Liver (tissue), 8 donors: ENCODE measurements at regions not wholly inside any gene's neighbourhood (a gene's known extent, or its start where the extent isn't known, plus 50 kb on each side); places are given as distances from the start of the nearest gene placed in this dataset.

ENCODE experiments used
- DNase-seq: peaks from one replicate; pipeline ENCODE4 v3.0.0-alpha.2; 2017; ENCODE audit warnings: low spot score
- H3K27ac ChIP-seq, 2 donors: one replicate each; pipeline ENCODE4 v1.7.0; 2013; ENCODE audit warnings: inconsistent platforms in 2 of 2, low read length in 2 of 2, control low read depth in 1 of 2, low read depth in 1 of 2, mild to moderate bottlenecking in 1 of 2
- H3K27me3 ChIP-seq, 4 donors: one replicate each; pipeline versions ENCODE4 v1.6.1 to v1.7.0; 2013; ENCODE audit warnings: low read length in 3 of 4, inconsistent platforms in 1 of 4, mild to moderate bottlenecking in 1 of 4, moderate library complexity in 1 of 4; ENCODE audit not compliant: control insufficient read depth in 4 of 4, insufficient read depth in 4 of 4
- H3K36me3 ChIP-seq, 4 donors: one replicate each; pipeline versions ENCODE4 v1.6.1 to v1.7.0; 2013; ENCODE audit warnings: low read length in 3 of 4, mild to moderate bottlenecking in 3 of 4, low read depth in 1 of 4, moderate library complexity in 1 of 4; ENCODE audit not compliant: control insufficient read depth in 4 of 4, insufficient read depth in 3 of 4
- H3K4me1 ChIP-seq, 4 donors: one replicate each; pipeline versions ENCODE4 v1.6.1 to v1.7.0; 2013; ENCODE audit warnings: low read length in 3 of 4, mild to moderate bottlenecking in 3 of 4, moderate library complexity in 1 of 4; ENCODE audit not compliant: control insufficient read depth in 4 of 4, insufficient read depth in 4 of 4
- H3K4me3 ChIP-seq, 3 donors: one replicate each; pipeline versions ENCODE4 v1.6.1 to v1.7.0; 2013; ENCODE audit warnings: low read length in 3 of 3, control low read depth in 1 of 3, low read depth in 1 of 3, mild to moderate bottlenecking in 1 of 3
- H3K9ac ChIP-seq, 2 donors: one replicate each; pipeline ENCODE4 v1.7.0; 2013; ENCODE audit warnings: low read length in 2 of 2, mild to moderate bottlenecking in 2 of 2, moderate library complexity in 2 of 2, control low read depth in 1 of 2, low read depth in 1 of 2
- H3K9me3 ChIP-seq, 4 donors: one replicate each; pipeline versions ENCODE4 v1.6.1 to v1.7.0; 2013; ENCODE audit warnings: low read length in 3 of 4; ENCODE audit not compliant: control insufficient read depth in 4 of 4
- ATF3 ChIP-seq: IDR thresholded peaks from 2 replicates; pipeline ENCODE4 v1.6.1; 2016; ENCODE audit warnings: antibody characterized with exemption
- CTCF ChIP-seq: fragments of 150-350 bp; IDR thresholded peaks from 2 replicates; pipeline ENCODE4 v1.5.1; 2017; ENCODE audit warnings: improper control_type of control experiment, low read depth, low read length; ENCODE audit not compliant: missing input control
- EGR1 ChIP-seq, 2 donors: IDR thresholded peaks; 2 replicates each; pipeline ENCODE4 v1.6.1; 2016 to 2018; ENCODE audit warnings: antibody characterized with exemption in 2 of 2, low read depth in 2 of 2
- FOXA1 ChIP-seq: IDR thresholded peaks from 2 replicates; pipeline ENCODE4 v1.6.1; 2016; ENCODE audit warnings: antibody characterized with exemption
- FOXA2 ChIP-seq: IDR thresholded peaks from 2 replicates; pipeline ENCODE4 v1.6.1; 2016; ENCODE audit warnings: antibody characterized with exemption
- GABPA ChIP-seq, 2 donors: IDR thresholded peaks in 1 of 2; conservative IDR thresholded peaks in 1 of 2; 2 replicates each; pipeline ENCODE4 v1.6.1; 2016; ENCODE audit warnings: antibody characterized with exemption in 2 of 2, mild to moderate bottlenecking in 1 of 2, moderate library complexity in 1 of 2
- HNF4G ChIP-seq: IDR thresholded peaks from 2 replicates; pipeline ENCODE4 v1.6.1; 2016; ENCODE audit warnings: antibody characterized with exemption
- JUND ChIP-seq, 2 donors: IDR thresholded peaks; 2 replicates each; pipeline ENCODE4 v1.6.1; 2016; ENCODE audit warnings: antibody characterized with exemption in 2 of 2
- NR2F2 ChIP-seq: IDR thresholded peaks from 2 replicates; pipeline ENCODE4 v1.6.1; 2016; ENCODE audit warnings: antibody characterized with exemption
- RAD21 ChIP-seq, 2 donors: IDR thresholded peaks; 2 replicates each; pipeline ENCODE4 v1.6.1; 2016; ENCODE audit warnings: antibody characterized with exemption in 2 of 2, mild to moderate bottlenecking in 2 of 2
- RXRA ChIP-seq, 2 donors: IDR thresholded peaks; 2 replicates each; pipeline ENCODE4 v1.6.1; 2017 to 2018; ENCODE audit warnings: antibody characterized with exemption in 2 of 2, mild to moderate bottlenecking in 1 of 2
- SP1 ChIP-seq: IDR thresholded peaks from 2 replicates; pipeline ENCODE4 v1.6.1; 2018; ENCODE audit warnings: antibody characterized with exemption, mild to moderate bottlenecking
- TAF1 ChIP-seq: conservative IDR thresholded peaks from 2 replicates; pipeline ENCODE4 v1.6.1; 2016; ENCODE audit warnings: antibody characterized with exemption, mild to moderate bottlenecking
- YY1 ChIP-seq: IDR thresholded peaks from 2 replicates; pipeline ENCODE4 v1.6.1; 2016; ENCODE audit warnings: antibody characterized with exemption, mild to moderate bottlenecking
- WGBS: extraction: QIAGEN DNeasy Blood & Tissue Kit; methylation state at CpG from one replicate; pipeline ENCODE4 v1.1.7; 2013; 5-methylcytosine and 5-hydroxymethylcytosine counted together
- TF ChIP-seq, protein P1 (sequence below): IDR thresholded peaks from 2 replicates; pipeline ENCODE4 v1.6.1; 2016; ENCODE audit warnings: antibody characterized with exemption
- TF ChIP-seq, protein P2 (sequence below): IDR thresholded peaks from 2 replicates; pipeline ENCODE4 v1.6.1; 2016; ENCODE audit warnings: antibody characterized with exemption
- donor health status: healthy.
- donor health status: healthy.
- donor health status: healthy.
- donor health status: healthy.
- donor health status: healthy.

GRCh38 chr1:116291024-116291423 lies 82.0 kb upstream of the ATP1A1 start:
- Histone ChIP-seq H3K4me3 (no peak overlapping the region), H3K27me3 (no peaks in the 10 kb centered on the region), H3K9me3 (no peaks in the 10 kb centered on the region), H3K9ac (no peak overlapping the region), H3K27ac (no peak overlapping the region), H3K4me1 (peaks cover 16 to 27% (median 24%) of the 10 kb centered on the region in 4 donors), H3K36me3 (no peaks in the 10 kb centered on the region)
- 95% methylated on average over 2 of the region's 2 CpGs for WGBS
- DNase-seq = no peak
- TF ChIP-seq, protein P1, sequence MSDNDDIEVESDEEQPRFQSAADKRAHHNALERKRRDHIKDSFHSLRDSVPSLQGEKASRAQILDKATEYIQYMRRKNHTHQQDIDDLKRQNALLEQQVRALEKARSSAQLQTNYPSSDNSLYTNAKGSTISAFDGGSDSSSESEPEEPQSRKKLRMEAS = no peak
- TF ChIP-seq, protein P2, sequence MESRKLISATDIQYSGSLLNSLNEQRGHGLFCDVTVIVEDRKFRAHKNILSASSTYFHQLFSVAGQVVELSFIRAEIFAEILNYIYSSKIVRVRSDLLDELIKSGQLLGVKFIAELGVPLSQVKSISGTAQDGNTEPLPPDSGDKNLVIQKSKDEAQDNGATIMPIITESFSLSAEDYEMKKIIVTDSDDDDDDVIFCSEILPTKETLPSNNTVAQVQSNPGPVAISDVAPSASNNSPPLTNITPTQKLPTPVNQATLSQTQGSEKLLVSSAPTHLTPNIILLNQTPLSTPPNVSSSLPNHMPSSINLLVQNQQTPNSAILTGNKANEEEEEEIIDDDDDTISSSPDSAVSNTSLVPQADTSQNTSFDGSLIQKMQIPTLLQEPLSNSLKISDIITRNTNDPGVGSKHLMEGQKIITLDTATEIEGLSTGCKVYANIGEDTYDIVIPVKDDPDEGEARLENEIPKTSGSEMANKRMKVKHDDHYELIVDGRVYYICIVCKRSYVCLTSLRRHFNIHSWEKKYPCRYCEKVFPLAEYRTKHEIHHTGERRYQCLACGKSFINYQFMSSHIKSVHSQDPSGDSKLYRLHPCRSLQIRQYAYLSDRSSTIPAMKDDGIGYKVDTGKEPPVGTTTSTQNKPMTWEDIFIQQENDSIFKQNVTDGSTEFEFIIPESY = no peak
- TF ChIP-seq SP1 (no peak), YY1 (no peak), FOXA2 (no peak), CTCF (no peak), GABPA (IDR thresholded peaks at IDR 0.05 in 1 of 2, conservative IDR thresholded peaks at IDR 0.05 in 1 of 2) (no peak), RAD21 (IDR thresholded peaks at IDR 0.05) (no peak), FOXA1 (no peak), TAF1 (no peak), JUND (IDR thresholded peaks at IDR 0.05) (no peak), EGR1 (IDR thresholded peaks at IDR 0.05; ENCODE audit: low read depth in 2 of 2) (no peak), NR2F2 (no peak), HNF4G (no peak), RXRA (IDR thresholded peaks at IDR 0.05) (no peak)

DNA sequence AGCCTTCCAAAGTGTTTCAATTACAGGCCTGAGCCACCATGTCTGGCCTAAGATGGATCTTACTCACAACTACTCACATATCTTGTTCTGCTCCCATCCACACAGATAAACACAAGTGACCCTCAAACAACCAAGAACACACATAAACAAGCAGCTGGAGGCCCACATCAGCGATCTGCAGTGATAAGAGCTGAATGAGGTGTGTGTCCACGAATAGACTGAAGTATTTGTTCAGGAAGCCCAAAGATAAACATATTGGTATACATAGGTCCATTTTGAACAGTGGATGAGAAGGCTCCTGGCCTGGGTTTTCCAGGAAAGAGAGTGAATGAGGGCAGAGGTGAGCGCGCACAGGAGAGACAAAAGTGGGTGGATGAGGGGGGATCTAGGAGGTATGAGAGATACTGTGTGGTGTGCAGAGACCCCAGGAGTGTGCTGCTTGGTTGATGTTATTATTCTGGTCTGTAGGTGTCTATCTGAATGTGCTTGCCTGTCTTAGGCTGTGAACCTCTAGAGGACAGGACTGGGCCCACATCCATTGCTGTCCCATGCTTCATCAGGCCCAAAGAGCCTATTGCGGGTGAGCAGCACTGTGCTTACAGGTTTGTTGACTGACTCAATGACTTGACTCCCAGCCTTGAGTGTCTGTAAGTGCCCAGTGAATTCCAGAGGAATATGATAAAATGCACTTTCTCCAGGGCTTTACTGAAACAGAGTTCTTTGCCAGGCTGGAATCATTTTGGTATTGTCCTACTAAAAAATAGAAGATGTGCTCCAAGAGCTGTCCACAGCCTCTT lies 79.9 kb upstream of the ATP1A1 start:
- Histone ChIP-seq H3K27ac (no peak overlapping the region), H3K36me3 (no peaks in the 10 kb centered on the region), H3K9ac (no peak overlapping the region), H3K27me3 (no peaks in the 10 kb centered on the region), H3K4me3 (no peak overlapping the region), H3K9me3 (no peaks in the 10 kb centered on the region), H3K4me1 (peaks cover 12 to 18% (median 15%) of the 10 kb centered on the region in 4 donors)
- no peak for DNase-seq
- 56% methylated on average over 5 of the region's 5 CpGs for WGBS
- TF ChIP-seq, protein P1 = no peak
- TF ChIP-seq NR2F2 (no peak), RXRA (IDR thresholded peaks at IDR 0.05) (no peak), ATF3 (no peak), JUND (IDR thresholded peaks at IDR 0.05) (no peak), RAD21 (IDR thresholded peaks at IDR 0.05) (no peak), HNF4G (no peak), SP1 (no peak)
